Adipocyte (in vitro differentiated cells): ENCODE measurements at regions not wholly inside any gene's neighbourhood (a gene's known extent, or its start where the extent isn't known, plus 50 kb on each side); places are given as distances from the start of the nearest gene placed in this dataset.

ENCODE experiments used
- DNase-seq: peaks from one replicate; pipeline ENCODE4 v3.0.0-alpha.2; 2015; ENCODE audit warnings: low read depth
- H3K27me3 ChIP-seq: replicated peaks from 2 replicates; pipeline ENCODE4 v1.7.0; 2013; ENCODE audit warnings: mild to moderate bottlenecking, low read length, moderate library complexity; ENCODE audit not compliant: control insufficient read depth, insufficient read depth
- H3K36me3 ChIP-seq: 2 replicates; pipeline ENCODE4 v1.7.0; 2013; ENCODE audit warnings: low read length, mild to moderate bottlenecking, moderate library complexity; ENCODE audit not compliant: control insufficient read depth, insufficient read depth, severe bottlenecking
- H3K4me1 ChIP-seq: 2 replicates; pipeline ENCODE4 v1.7.0; 2013; ENCODE audit warnings: mild to moderate bottlenecking, low read length, moderate library complexity; ENCODE audit not compliant: control insufficient read depth, insufficient read depth
- H3K4me3 ChIP-seq: 2 replicates; pipeline ENCODE4 v1.7.0; 2013; ENCODE audit warnings: mild to moderate bottlenecking, low read length, moderate library complexity
- H3K9ac ChIP-seq: 2 replicates; pipeline ENCODE4 v1.7.0; 2013; ENCODE audit warnings: mild to moderate bottlenecking, low read length, moderate library complexity
- H3K9me3 ChIP-seq: 2 replicates; pipeline ENCODE4 v1.7.0; 2013; ENCODE audit warnings: mild to moderate bottlenecking, low read length, moderate library complexity; ENCODE audit not compliant: control insufficient read depth

DNA sequence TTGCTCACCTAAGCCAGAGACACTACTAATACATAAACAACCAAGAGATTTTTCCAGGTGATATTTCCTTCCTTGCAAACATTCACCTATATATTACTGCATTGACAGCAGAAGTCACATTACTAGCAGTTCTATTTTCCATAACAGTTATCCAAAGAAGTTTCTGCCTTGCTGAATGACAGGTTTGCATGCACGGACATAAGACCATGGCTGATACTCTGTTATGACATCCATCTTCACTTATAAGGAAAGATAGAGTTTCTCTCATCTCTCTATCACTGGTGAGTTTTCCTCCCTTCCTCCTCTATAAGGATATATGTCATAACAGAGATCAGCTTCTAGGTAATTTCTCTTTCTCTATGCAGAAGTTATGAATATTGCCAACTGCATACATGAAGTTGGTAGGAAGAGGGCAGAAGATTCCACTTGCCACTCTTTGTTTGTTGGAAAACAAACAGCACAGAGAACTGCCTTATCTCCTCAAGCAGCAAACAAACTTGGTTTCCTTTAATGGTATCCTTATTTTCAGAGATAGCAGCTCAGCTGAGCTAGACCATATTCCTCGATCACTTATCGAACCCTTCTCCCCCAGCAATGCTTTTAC lies 557.0 kb downstream of the VRK1 start:
- no peaks in the 10 kb centered on the region for H3K36me3 ChIP-seq
- H3K9me3 ChIP-seq, result no peaks in the 10 kb centered on the region
- no peaks in the 10 kb centered on the region for H3K27me3 ChIP-seq
- DNase-seq, result no peak
- H3K4me3 ChIP-seq, result no peak overlapping the region
- no peak overlapping the region for H3K9ac ChIP-seq
- H3K4me1 ChIP-seq, result no peaks in the 10 kb centered on the region

DNA sequence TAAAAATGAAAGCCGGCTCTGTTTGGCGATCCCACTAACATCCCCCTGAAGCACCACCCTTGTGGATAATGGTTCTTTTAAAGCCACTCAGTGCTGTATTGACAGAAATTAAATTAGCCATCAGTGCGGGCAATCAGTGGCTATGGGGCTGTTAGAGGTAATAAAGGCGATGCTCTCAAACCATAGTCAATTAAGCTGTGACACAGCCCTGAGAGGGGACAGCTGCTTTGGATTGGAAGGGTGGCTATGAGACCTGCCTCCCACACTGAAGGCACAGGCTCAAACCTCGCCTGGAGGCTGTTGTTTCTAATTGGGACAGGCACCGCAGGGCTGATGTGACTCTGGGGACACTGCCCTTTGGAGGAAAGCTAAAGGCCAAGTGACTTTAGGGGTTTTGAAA lies 562.2 kb downstream of the VRK1 start:
- Histone ChIP-seq H3K4me3 (no peak overlapping the region), H3K9ac (no peak overlapping the region), H3K36me3 (no peaks in the 10 kb centered on the region), H3K4me1 (no peaks in the 10 kb centered on the region), H3K9me3 (no peaks in the 10 kb centered on the region), H3K27me3 (no peaks in the 10 kb centered on the region)
- DNase-seq, result no peak

DNA sequence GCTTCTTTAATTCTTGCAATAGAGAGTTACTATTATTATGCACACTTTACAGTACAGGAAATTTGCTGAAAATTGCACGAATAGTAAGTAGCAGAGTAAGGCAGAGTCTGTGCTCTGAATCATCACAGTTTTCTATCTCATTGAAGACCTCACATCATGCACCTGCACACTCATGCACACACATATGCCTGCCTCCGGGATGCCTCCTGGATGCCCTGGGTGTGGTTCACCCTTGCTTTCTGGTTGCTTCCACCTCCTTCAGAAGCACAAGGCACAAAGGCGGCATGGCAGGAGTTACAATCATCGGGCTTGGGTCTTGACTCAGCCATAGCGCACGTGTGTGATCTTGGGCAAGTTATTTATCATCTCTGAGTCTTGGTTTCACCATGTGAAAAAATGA lies 564.0 kb downstream of the VRK1 start:
- DNase-seq, result no peak
- Histone ChIP-seq H3K9ac (no peak overlapping the region), H3K4me1 (no peaks in the 10 kb centered on the region), H3K27me3 (no peaks in the 10 kb centered on the region), H3K4me3 (no peak overlapping the region), H3K9me3 (no peaks in the 10 kb centered on the region), H3K36me3 (no peaks in the 10 kb centered on the region)

GRCh38 chr14:97361958-97362357 lies 564.8 kb downstream of the VRK1 start:
- Histone ChIP-seq H3K9me3 (no peaks in the 10 kb centered on the region), H3K9ac (no peak overlapping the region), H3K4me1 (no peaks in the 10 kb centered on the region), H3K4me3 (no peak overlapping the region), H3K36me3 (no peaks in the 10 kb centered on the region), H3K27me3 (no peaks in the 10 kb centered on the region)
- no peak for DNase-seq

- H3K4me1 ChIP-seq, result no peaks in the 10 kb centered on the region
- H3K4me3 ChIP-seq, result no peak overlapping the region
- no peaks in the 10 kb centered on the region for H3K36me3 ChIP-seq
- no peak for DNase-seq
- no peaks in the 10 kb centered on the region for H3K9me3 ChIP-seq
- H3K9ac ChIP-seq, result no peak overlapping the region
- no peaks in the 10 kb centered on the region for H3K27me3 ChIP-seq
Observed at GRCh38 chr14:97366400-97366799, 569.2 kb downstream of the VRK1 start.

GRCh38 chr14:97367278-97367677 lies 570.1 kb downstream of the VRK1 start:
- H3K9me3 ChIP-seq, result no peaks in the 10 kb centered on the region
- H3K9ac ChIP-seq, result no peak overlapping the region
- H3K27me3 ChIP-seq, result no peaks in the 10 kb centered on the region
- H3K4me3 ChIP-seq, result no peak overlapping the region
- H3K36me3 ChIP-seq, result no peaks in the 10 kb centered on the region
- no peak for DNase-seq
- no peaks in the 10 kb centered on the region for H3K4me1 ChIP-seq

- H3K4me3 ChIP-seq, result no peak overlapping the region
- no peak overlapping the region for H3K9ac ChIP-seq
- H3K27me3 ChIP-seq, result no peaks in the 10 kb centered on the region
- DNase-seq, result no peak
- H3K9me3 ChIP-seq, result no peaks in the 10 kb centered on the region
- no peaks in the 10 kb centered on the region for H3K4me1 ChIP-seq
- H3K36me3 ChIP-seq, result no peaks in the 10 kb centered on the region
Observed at GRCh38 chr14:97368049-97368448, 570.9 kb downstream of the VRK1 start.

DNA sequence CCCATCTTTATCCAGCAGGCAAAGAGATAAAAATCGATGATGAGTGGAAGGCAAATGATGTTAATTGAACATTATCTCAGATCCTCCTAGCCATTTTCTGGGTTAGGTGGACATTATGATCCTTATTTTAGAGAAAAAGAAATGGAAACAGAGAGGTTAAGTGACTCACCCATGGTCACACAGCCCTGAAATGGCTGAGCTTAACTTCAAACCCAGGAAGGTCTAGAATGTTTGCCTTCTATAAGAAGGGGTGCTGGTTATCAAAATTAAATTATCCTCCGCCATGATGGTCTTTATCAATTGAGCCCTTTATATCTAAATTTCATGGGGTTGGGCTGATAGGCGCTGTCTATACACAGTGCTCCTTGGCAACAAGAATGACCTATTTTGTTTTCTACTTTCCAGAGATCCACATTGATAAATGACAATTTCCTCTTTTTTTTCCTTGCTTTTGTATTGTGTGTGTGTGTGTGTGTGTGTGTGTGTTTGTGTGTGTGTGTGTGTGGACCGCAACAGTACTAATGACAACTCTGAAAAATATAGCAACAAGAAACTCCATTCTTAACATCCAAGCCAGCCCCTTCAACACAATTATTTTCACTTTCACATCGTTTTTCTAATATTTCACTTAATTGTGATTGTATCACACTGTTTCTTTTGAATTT lies 571.9 kb downstream of the VRK1 start:
- no peak overlapping the region for H3K4me3 ChIP-seq
- no peak overlapping the region for H3K9ac ChIP-seq
- no peaks in the 10 kb centered on the region for H3K4me1 ChIP-seq
- DNase-seq, result no peak
- H3K9me3 ChIP-seq, result no peaks in the 10 kb centered on the region
- no peaks in the 10 kb centered on the region for H3K27me3 ChIP-seq
- no peaks in the 10 kb centered on the region for H3K36me3 ChIP-seq

- Histone ChIP-seq H3K9me3 (no peaks in the 10 kb centered on the region), H3K9ac (no peak overlapping the region)
Observed at GRCh38 chr14:97369901-97370300, 572.7 kb downstream of the VRK1 start.

GRCh38 chr14:97376310-97376709 lies 579.1 kb downstream of the VRK1 start:
- no peaks in the 10 kb centered on the region for H3K9me3 ChIP-seq

More at GRCh38 chr14:97369901-97370300, 572.7 kb downstream of the VRK1 start:
- Histone ChIP-seq H3K4me1 (no peaks in the 10 kb centered on the region), H3K27me3 (no peaks in the 10 kb centered on the region), H3K4me3 (no peak overlapping the region), H3K36me3 (no peaks in the 10 kb centered on the region)
- no peak for DNase-seq

GRCh38 chr14:97377550-97377949 lies 580.4 kb downstream of the VRK1 start:
- no peak overlapping the region for H3K9ac ChIP-seq
- H3K27me3 ChIP-seq, result peaks cover 2% of the 10 kb centered on the region
- H3K36me3 ChIP-seq, result no peaks in the 10 kb centered on the region
- DNase-seq, result no peak
- H3K4me1 ChIP-seq, result no peaks in the 10 kb centered on the region
- no peak overlapping the region for H3K4me3 ChIP-seq
- H3K9me3 ChIP-seq, result no peaks in the 10 kb centered on the region

More at GRCh38 chr14:97376310-97376709, 579.1 kb downstream of the VRK1 start:
- Histone ChIP-seq H3K9ac (no peak overlapping the region), H3K27me3 (peaks cover 2% of the 10 kb centered on the region), H3K4me3 (no peak overlapping the region), H3K4me1 (no peaks in the 10 kb centered on the region), H3K36me3 (no peaks in the 10 kb centered on the region)
- no peak for DNase-seq

DNA sequence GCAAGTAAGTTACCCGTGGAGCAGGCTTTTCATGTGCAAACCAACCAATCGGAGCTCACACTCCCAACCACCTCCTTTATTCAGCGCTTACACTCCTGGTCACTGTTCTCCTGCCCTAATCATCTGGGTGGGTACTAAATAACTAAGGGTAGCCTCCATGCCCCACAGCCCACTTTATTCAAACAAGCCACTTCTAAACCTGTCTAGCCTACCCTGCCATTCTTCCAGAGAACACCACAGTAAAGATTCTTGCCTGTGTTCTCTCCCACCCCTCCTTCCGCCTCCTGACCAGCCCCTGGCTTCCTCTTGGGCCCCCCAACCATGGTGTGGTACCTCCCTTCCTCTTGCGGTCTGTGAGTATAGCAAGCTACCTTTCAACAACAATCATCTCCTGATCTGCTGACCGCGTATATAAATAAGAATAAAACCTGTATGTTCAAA lies 581.9 kb downstream of the VRK1 start:
- no peak overlapping the region for H3K9ac ChIP-seq
- H3K4me3 ChIP-seq, result no peak overlapping the region
- H3K9me3 ChIP-seq, result no peaks in the 10 kb centered on the region
- no peak for DNase-seq
- no peaks in the 10 kb centered on the region for H3K4me1 ChIP-seq
- peaks cover 2% of the 10 kb centered on the region for H3K27me3 ChIP-seq
- H3K36me3 ChIP-seq, result no peaks in the 10 kb centered on the region
